ENCODE measurements at regions not wholly inside any gene's neighbourhood (a gene's known extent, or its start where the extent isn't known, plus 50 kb on each side); places are given as distances from the start of the nearest gene placed in this dataset.
"Not testable (repeated sequence)": the region's sequence is repeated elsewhere in the genome, so short reads cannot be mapped to it uniquely, and the experiment has no call there.

- no peak for DNase-seq
These were observed 100.0 kb upstream of the TCF4 start for GRCh38 chr18:55688030-55688429.

GRCh38 chr18:55687106-55687505 is 99.1 kb upstream of the TCF4 start:
- no peak for DNase-seq

GRCh38 chr18:55685638-55686037 is 97.6 kb upstream of the TCF4 start:
- DNase-seq: no peak

- no peak for DNase-seq
These were observed 84.8 kb upstream of the TCF4 start for GRCh38 chr18:55672574-55673361.

GRCh38 chr18:55665506-55665905 is 77.5 kb upstream of the TCF4 start:
- DNase-seq: no peak

- DNase-seq: not testable (repeated sequence)
These were observed 76.9 kb upstream of the TCF4 start for GRCh38 chr18:55664758-55665400.

GRCh38 chr18:55663891-55664290 is 75.9 kb upstream of the TCF4 start:
- no peak for DNase-seq

- DNase-seq: no peak
These were observed 70.6 kb upstream of the TCF4 start for GRCh38 chr18:55658598-55658997.

GRCh38 chr18:55657572-55658331 is 69.8 kb upstream of the TCF4 start:
- no peak for DNase-seq

GRCh38 chr18:55654986-55655385 is 67.0 kb upstream of the TCF4 start:
- no peak for DNase-seq

- DNase-seq: no peak
These were observed 63.2 kb upstream of the TCF4 start for GRCh38 chr18:55651236-55651635.

GRCh38 chr18:55650363-55650870 is 62.4 kb upstream of the TCF4 start:
- DNase-seq: no peak

- no peak for DNase-seq
These were observed 59.3 kb upstream of the TCF4 start for GRCh38 chr18:55647331-55647730.

- DNase-seq: no peak
These were observed 54.2 kb upstream of the TCF4 start for GRCh38 chr18:55642191-55642590.

- DNase-seq: no peak
These were observed 53.5 kb upstream of the TCF4 start for GRCh38 chr18:55641486-55641885.

All from SHP77 treated with DMSO at 0.1 percent for 48 hours (cell line).